Loucy (cell line): ENCODE measurements at regions not wholly inside any gene's neighbourhood (a gene's known extent, or its start where the extent isn't known, plus 50 kb on each side); places are given as distances from the start of the nearest gene placed in this dataset.

ENCODE experiments used
- H2AFZ ChIP-seq: fragments of 200-600 bp; sonication (generic); 2 replicates; pipeline ENCODE4 v1.6.0; 2016; ENCODE audit warnings: antibody characterized with exemption, mild to moderate bottlenecking, low read length, moderate library complexity
- H3F3A ChIP-seq: fragments of 200-600 bp; 2 replicates; pipeline ENCODE4 v1.6.0; 2016; ENCODE audit warnings: antibody characterized with exemption, low read depth, mild to moderate bottlenecking
- H3K27me3 ChIP-seq: fragments of 200-600 bp; sonication (generic); 2 replicates; pipeline ENCODE4 v1.6.1; 2014; ENCODE audit warnings: low read length, mild to moderate bottlenecking; ENCODE audit not compliant: insufficient read depth, poor library complexity, severe bottlenecking
- H3K36me3 ChIP-seq: fragments of 200-600 bp; sonication (generic); 2 replicates; pipeline ENCODE4 v1.6.1; 2016; ENCODE audit warnings: low read length; ENCODE audit not compliant: insufficient read depth
- H3K4me1 ChIP-seq: fragments of 200-600 bp; sonication (generic); 2 replicates; pipeline ENCODE4 v1.5.1; 2014; ENCODE audit warnings: low read length, mild to moderate bottlenecking; ENCODE audit not compliant: insufficient read depth, poor library complexity, severe bottlenecking
- H3K4me2 ChIP-seq: fragments of 200-600 bp; sonication (generic); 2 replicates; pipeline ENCODE4 v1.6.0; 2014; ENCODE audit warnings: antibody characterized with exemption, low read length, low read depth, mild to moderate bottlenecking; ENCODE audit not compliant: poor library complexity, severe bottlenecking
- H3K4me3 ChIP-seq: fragments of 200-600 bp; sonication (generic); 2 replicates; pipeline ENCODE4 v1.5.1; 2014; ENCODE audit warnings: low read length, mild to moderate bottlenecking, mixed read lengths; ENCODE audit not compliant: poor library complexity, severe bottlenecking
- H3K79me2 ChIP-seq: fragments of 200-600 bp; sonication (generic); 2 replicates; pipeline ENCODE4 v1.6.1; 2014; ENCODE audit warnings: low read length; ENCODE audit not compliant: insufficient read depth
- H3K9ac ChIP-seq: fragments of 200-600 bp; sonication (generic); 2 replicates; pipeline ENCODE4 v1.6.0; 2014; ENCODE audit warnings: mild to moderate bottlenecking, low read depth, low read length, moderate library complexity; ENCODE audit not compliant: poor library complexity, severe bottlenecking
- H3K9me2 ChIP-seq: fragments of 200-600 bp; sonication (generic); replicated peaks from 2 replicates; pipeline ENCODE4 v1.6.1; 2016; ENCODE audit warnings: low read depth, low read length, mixed read lengths
- H3K9me3 ChIP-seq: fragments of 200-600 bp; sonication (generic); 2 replicates; pipeline ENCODE4 v1.6.1; 2014; ENCODE audit warnings: mild to moderate bottlenecking, antibody characterized with exemption, low read length, low read depth; ENCODE audit not compliant: insufficient read depth
- H4K20me1 ChIP-seq: fragments of 200-600 bp; sonication (generic); 2 replicates; pipeline ENCODE4 v1.6.0; 2014; ENCODE audit warnings: antibody characterized with exemption, low read length, mild to moderate bottlenecking; ENCODE audit not compliant: insufficient read depth, poor library complexity, severe bottlenecking
- EZH2phosphoT487 ChIP-seq: fragments of 200-600 bp; IDR thresholded peaks from 2 replicates; pipeline ENCODE4 v1.6.1; 2018; ENCODE audit warnings: antibody characterized with exemption, mild to moderate bottlenecking, moderate library complexity, borderline replicate concordance
- TF ChIP-seq, protein P1 (sequence below): fragments of 200-600 bp; sonication (generic); conservative IDR thresholded peaks from 2 replicates; pipeline ENCODE4 v1.5.1; 2014; ENCODE audit warnings: mild to moderate bottlenecking, antibody characterized with exemption, low read length

DNA sequence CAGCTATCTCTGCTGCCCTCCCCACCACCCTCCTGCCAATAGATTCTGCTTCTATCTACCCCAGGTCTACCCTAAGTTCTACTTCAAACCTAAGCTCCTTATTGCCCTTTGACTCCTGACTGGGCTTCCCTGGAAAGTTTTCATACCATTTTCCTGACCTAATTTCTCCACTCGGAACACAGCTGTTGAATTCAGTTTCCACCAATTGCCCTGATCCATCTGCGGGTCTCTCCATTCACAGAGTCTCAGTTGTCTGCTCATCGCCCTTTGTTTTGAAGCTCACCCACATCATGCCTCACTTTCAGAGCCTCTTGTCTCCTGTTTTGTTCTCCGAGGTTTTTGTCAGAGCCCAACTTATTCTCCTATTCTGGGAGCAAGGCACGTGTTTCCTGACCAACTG, 56.8 kb upstream of the ABI3BP start:
- no peaks in the 10 kb centered on the region for H3K4me1 ChIP-seq
- H3K9ac ChIP-seq: no peak overlapping the region
- H3K9me3 ChIP-seq: no peaks in the 10 kb centered on the region
- no peak for TF ChIP-seq EZH2phosphoT487
- TF ChIP-seq, protein P1, sequence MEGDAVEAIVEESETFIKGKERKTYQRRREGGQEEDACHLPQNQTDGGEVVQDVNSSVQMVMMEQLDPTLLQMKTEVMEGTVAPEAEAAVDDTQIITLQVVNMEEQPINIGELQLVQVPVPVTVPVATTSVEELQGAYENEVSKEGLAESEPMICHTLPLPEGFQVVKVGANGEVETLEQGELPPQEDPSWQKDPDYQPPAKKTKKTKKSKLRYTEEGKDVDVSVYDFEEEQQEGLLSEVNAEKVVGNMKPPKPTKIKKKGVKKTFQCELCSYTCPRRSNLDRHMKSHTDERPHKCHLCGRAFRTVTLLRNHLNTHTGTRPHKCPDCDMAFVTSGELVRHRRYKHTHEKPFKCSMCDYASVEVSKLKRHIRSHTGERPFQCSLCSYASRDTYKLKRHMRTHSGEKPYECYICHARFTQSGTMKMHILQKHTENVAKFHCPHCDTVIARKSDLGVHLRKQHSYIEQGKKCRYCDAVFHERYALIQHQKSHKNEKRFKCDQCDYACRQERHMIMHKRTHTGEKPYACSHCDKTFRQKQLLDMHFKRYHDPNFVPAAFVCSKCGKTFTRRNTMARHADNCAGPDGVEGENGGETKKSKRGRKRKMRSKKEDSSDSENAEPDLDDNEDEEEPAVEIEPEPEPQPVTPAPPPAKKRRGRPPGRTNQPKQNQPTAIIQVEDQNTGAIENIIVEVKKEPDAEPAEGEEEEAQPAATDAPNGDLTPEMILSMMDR: no peak
- no peak overlapping the region for H2AFZ ChIP-seq
- no peaks in the 10 kb centered on the region for H3K27me3 ChIP-seq
- H4K20me1 ChIP-seq: no peaks in the 10 kb centered on the region
- no peaks in the 10 kb centered on the region for H3K79me2 ChIP-seq
- no peak overlapping the region for H3K4me2 ChIP-seq
- no peaks in the 10 kb centered on the region for H3F3A ChIP-seq
- H3K36me3 ChIP-seq: no peaks in the 10 kb centered on the region
- H3K9me2 ChIP-seq: no peaks in the 10 kb centered on the region
- no peak overlapping the region for H3K4me3 ChIP-seq

GRCh38 chr3:101049532-101049931, 56.3 kb upstream of the ABI3BP start:
- Histone ChIP-seq H3K4me3 (no peak overlapping the region), H3K36me3 (no peaks in the 10 kb centered on the region), H2AFZ (no peak overlapping the region), H3K4me2 (no peak overlapping the region), H3K27me3 (no peaks in the 10 kb centered on the region), H3K9me3 (no peaks in the 10 kb centered on the region), H3F3A (no peaks in the 10 kb centered on the region), H4K20me1 (no peaks in the 10 kb centered on the region), H3K9ac (no peak overlapping the region), H3K4me1 (no peaks in the 10 kb centered on the region), H3K9me2 (no peaks in the 10 kb centered on the region), H3K79me2 (no peaks in the 10 kb centered on the region)
- TF ChIP-seq EZH2phosphoT487: no peak
- TF ChIP-seq, protein P1: no peak

- no peak overlapping the region for H3K4me2 ChIP-seq
- H3K27me3 ChIP-seq: no peaks in the 10 kb centered on the region
- H3K4me3 ChIP-seq: no peak overlapping the region
- H2AFZ ChIP-seq: no peak overlapping the region
- H3K9me2 ChIP-seq: no peaks in the 10 kb centered on the region
- TF ChIP-seq, protein P1: no peak
- no peak for TF ChIP-seq EZH2phosphoT487
- H3F3A ChIP-seq: no peaks in the 10 kb centered on the region
- no peaks in the 10 kb centered on the region for H4K20me1 ChIP-seq
- H3K9me3 ChIP-seq: no peaks in the 10 kb centered on the region
- no peak overlapping the region for H3K9ac ChIP-seq
- H3K36me3 ChIP-seq: no peaks in the 10 kb centered on the region
- H3K79me2 ChIP-seq: no peaks in the 10 kb centered on the region
- H3K4me1 ChIP-seq: no peaks in the 10 kb centered on the region
These were observed 50.5 kb upstream of the ABI3BP start for GRCh38 chr3:101043687-101044078.
